DND-41 (cell line): ENCODE measurements at regions not wholly inside any gene's neighbourhood (a gene's known extent, or its start where the extent isn't known, plus 50 kb on each side); places are given as distances from the start of the nearest gene placed in this dataset.

ENCODE experiments used
- ATAC-seq: fragments of 200-7000 bp; cut with Tn5 transposase; 3 replicates; pipeline ENCODE4 v1.9.1; 2021; ENCODE audit warnings: low read depth; ENCODE audit not compliant: insufficient read depth
- DNase-seq: peaks from one replicate; pipeline ENCODE4 v3.0.0-alpha.2; 2020
- H2AFZ ChIP-seq: 2 replicates; pipeline ENCODE4 v1.6.0; 2012; ENCODE audit warnings: low read depth, low read length
- H3K27ac ChIP-seq: 2 replicates; pipeline ENCODE4 v1.5.1; 2012; ENCODE audit warnings: low read length, inconsistent platforms
- H3K27me3 ChIP-seq: fragments of 200-600 bp; sonication (generic); 2 replicates; pipeline ENCODE4 v1.6.0; 2012; ENCODE audit warnings: low read length, mild to moderate bottlenecking, inconsistent platforms; ENCODE audit not compliant: insufficient read depth, poor library complexity
- H3K36me3 ChIP-seq: 2 replicates; pipeline ENCODE4 v1.5.1; 2012; ENCODE audit warnings: low read length, inconsistent platforms; ENCODE audit not compliant: insufficient read depth
- H3K4me1 ChIP-seq: 2 replicates; pipeline ENCODE4 v1.5.1; 2012; ENCODE audit warnings: mild to moderate bottlenecking, low read length; ENCODE audit not compliant: insufficient read depth
- H3K4me2 ChIP-seq: 2 replicates; pipeline ENCODE4 v1.6.0; 2012; ENCODE audit warnings: mild to moderate bottlenecking, moderate library complexity, low read length, inconsistent platforms; ENCODE audit not compliant: insufficient read depth
- H3K4me3 ChIP-seq, 2 experiments: fragments of 200-600 bp in 1 of 2; shearing (Covaris generic) in 1 of 2; 2 replicates each; pipeline ENCODE4 v1.5.1; 2012 to 2016; ENCODE audit warnings: inconsistent platforms in 2 of 2, low read length in 2 of 2, mild to moderate bottlenecking in 2 of 2, low read depth in 1 of 2, moderate library complexity in 1 of 2
- H3K79me2 ChIP-seq: 2 replicates; pipeline ENCODE4 v1.6.0; 2012; ENCODE audit warnings: low read length, inconsistent platforms; ENCODE audit not compliant: insufficient read depth
- H3K9ac ChIP-seq: 2 replicates; pipeline ENCODE4 v1.6.0; 2012; ENCODE audit warnings: low read depth, mild to moderate bottlenecking, inconsistent platforms, low read length, moderate library complexity
- H3K9me3 ChIP-seq: 2 replicates; pipeline ENCODE4 v1.5.1; 2012; ENCODE audit warnings: low read length, moderate library complexity, mild to moderate bottlenecking, inconsistent platforms; ENCODE audit not compliant: insufficient read depth, severe bottlenecking
- H4K20me1 ChIP-seq: 2 replicates; pipeline ENCODE4 v1.6.0; 2012; ENCODE audit warnings: low read length; ENCODE audit not compliant: insufficient read depth
- CTCF ChIP-seq: IDR thresholded peaks from 2 replicates; pipeline ENCODE4 v1.5.1; 2012; ENCODE audit warnings: borderline replicate concordance, low read length, moderate library complexity, mild to moderate bottlenecking; ENCODE audit not compliant: poor library complexity, severe bottlenecking; ENCODE audit errors: extremely low read depth
- EZH2 ChIP-seq: IDR thresholded peaks from 3 replicates; pipeline ENCODE4 v1.6.1; 2012; ENCODE audit warnings: borderline replicate concordance, low read depth, mild to moderate bottlenecking, moderate library complexity, low read length, inconsistent platforms; ENCODE audit not compliant: severe bottlenecking

GRCh38 chr6:132005178-132005577 is 54.0 kb upstream of the CCN2 start:
- H3K36me3 ChIP-seq: no peaks in the 10 kb centered on the region
- H3K9ac ChIP-seq: no peak overlapping the region
- ATAC-seq (no peak), DNase-seq (no peak)
- no peaks in the 10 kb centered on the region for H4K20me1 ChIP-seq
- no peaks in the 10 kb centered on the region for H3K9me3 ChIP-seq
- no peak overlapping the region for H2AFZ ChIP-seq
- no peaks in the 10 kb centered on the region for H3K79me2 ChIP-seq
- H3K27ac ChIP-seq: no peak overlapping the region
- no peaks in the 10 kb centered on the region for H3K27me3 ChIP-seq
- H3K4me1 ChIP-seq: no peaks in the 10 kb centered on the region
- TF ChIP-seq CTCF: no peak
- TF ChIP-seq EZH2: no peak
- no peak overlapping the region for H3K4me3 ChIP-seq
- no peak overlapping the region for H3K4me2 ChIP-seq

GRCh38 chr6:132004668-132005067 is 53.5 kb upstream of the CCN2 start:
- Histone ChIP-seq H3K27me3 (no peaks in the 10 kb centered on the region), H3K4me1 (no peaks in the 10 kb centered on the region), H3K4me3 (no peak overlapping the region), H3K4me2 (no peak overlapping the region), H3K9ac (no peak overlapping the region), H3K27ac (no peak overlapping the region), H4K20me1 (no peaks in the 10 kb centered on the region), H2AFZ (no peak overlapping the region), H3K9me3 (no peaks in the 10 kb centered on the region), H3K79me2 (no peaks in the 10 kb centered on the region), H3K36me3 (no peaks in the 10 kb centered on the region)
- no peak for TF ChIP-seq CTCF
- TF ChIP-seq EZH2: no peak
- DNase-seq (no peak), ATAC-seq (no peak)

GRCh38 chr6:132003516-132004178 is 52.5 kb upstream of the CCN2 start:
- Histone ChIP-seq H3K4me2 (no peak overlapping the region), H3K79me2 (no peaks in the 10 kb centered on the region), H2AFZ (no peak overlapping the region), H3K9ac (no peak overlapping the region), H3K4me3 (no peak overlapping the region), H3K27ac (no peak overlapping the region), H3K27me3 (no peaks in the 10 kb centered on the region), H4K20me1 (no peaks in the 10 kb centered on the region), H3K9me3 (no peaks in the 10 kb centered on the region), H3K36me3 (no peaks in the 10 kb centered on the region), H3K4me1 (no peaks in the 10 kb centered on the region)
- DNase-seq: no peak
- ATAC-seq: no peak
- TF ChIP-seq EZH2 (no peak), CTCF (no peak)
